ENCODE measurements at regions not wholly inside any gene's neighbourhood (a gene's known extent, or its start where the extent isn't known, plus 50 kb on each side); places are given as distances from the start of the nearest gene placed in this dataset.
"Not testable (repeated sequence)": the region's sequence is repeated elsewhere in the genome, so short reads cannot be mapped to it uniquely, and the experiment has no call there.

GRCh38 chr6:133795051-133795450 lies 93.9 kb upstream of the TCF21 start:
- DNase-seq (ENCODE audit: low read depth), result not testable (repeated sequence)

GRCh38 chr6:133796235-133796634 lies 92.7 kb upstream of the TCF21 start:
- no peak for DNase-seq (ENCODE audit: low read depth)

- DNase-seq (ENCODE audit: low read depth), result no peak
Measured at GRCh38 chr6:133799043-133799442, 89.9 kb upstream of the TCF21 start.

- no peak for DNase-seq (ENCODE audit: low read depth)
Measured at GRCh38 chr6:133802861-133803260, 86.1 kb upstream of the TCF21 start.

DNA sequence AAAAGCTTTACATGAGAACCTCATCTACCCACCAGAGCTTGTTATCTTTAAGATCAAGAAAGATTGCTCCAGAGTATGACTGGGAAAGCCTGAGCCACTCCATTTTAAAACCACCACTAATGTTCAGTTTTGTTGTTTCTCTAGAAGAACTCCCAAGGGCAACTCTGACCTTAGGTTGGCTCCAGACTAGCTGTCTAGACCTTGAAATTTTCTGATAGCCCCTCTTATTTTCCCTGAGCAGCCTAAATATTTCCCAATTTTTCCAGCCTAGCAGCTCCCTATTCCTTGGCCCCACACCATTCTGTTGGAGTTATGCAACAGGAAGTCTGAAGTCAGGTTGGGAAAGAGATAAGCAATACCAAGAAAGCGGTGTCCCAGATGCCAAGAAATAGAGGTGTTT lies 84.6 kb upstream of the TCF21 start:
- peak; percentile 84 for DNase-seq (ENCODE audit: low read depth)

DNA sequence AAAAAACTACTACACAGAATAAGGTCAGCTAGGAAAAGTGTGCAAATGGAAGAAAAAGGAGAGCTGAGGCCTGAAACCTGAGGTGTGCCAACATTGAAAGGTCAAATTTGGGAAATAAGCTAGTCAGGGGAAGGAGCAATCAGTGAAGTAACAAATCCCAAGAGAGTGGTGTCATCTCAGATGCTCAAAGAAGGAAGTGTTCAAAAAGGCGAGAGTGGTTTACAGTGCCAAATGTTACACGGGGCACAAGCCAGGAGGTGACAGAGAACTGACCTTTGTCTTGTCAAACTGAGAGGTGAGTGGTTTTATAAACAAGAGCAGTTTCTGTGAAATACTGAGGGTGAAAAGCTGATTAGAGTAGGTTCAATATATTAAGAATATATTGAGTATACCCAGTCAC lies 83.0 kb upstream of the TCF21 start:
- no peak for DNase-seq (ENCODE audit: low read depth)

- DNase-seq (ENCODE audit: low read depth), result peak; percentile 72
Measured at GRCh38 chr6:133806382-133807140, 82.4 kb upstream of the TCF21 start.

DNA sequence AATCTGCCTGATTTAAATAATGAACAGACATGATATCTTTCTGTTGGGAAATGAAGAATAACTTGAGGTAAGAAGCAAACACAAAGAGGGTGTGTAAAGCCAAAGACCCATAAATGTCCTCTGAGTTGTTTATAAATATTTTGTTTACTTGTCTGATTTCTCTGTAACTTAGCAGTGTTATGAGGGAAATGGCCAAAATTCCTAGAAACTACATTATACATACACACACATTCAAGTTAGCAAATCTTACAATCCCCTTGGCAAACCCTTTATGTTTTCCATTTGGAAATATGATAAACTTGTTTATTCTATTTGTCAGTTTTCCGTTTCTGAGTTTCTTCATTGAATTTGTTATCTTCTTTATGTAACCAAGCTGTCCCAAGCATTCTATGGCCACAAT lies 81.4 kb upstream of the TCF21 start:
- DNase-seq (ENCODE audit: low read depth), result peak; percentile 46

DNA sequence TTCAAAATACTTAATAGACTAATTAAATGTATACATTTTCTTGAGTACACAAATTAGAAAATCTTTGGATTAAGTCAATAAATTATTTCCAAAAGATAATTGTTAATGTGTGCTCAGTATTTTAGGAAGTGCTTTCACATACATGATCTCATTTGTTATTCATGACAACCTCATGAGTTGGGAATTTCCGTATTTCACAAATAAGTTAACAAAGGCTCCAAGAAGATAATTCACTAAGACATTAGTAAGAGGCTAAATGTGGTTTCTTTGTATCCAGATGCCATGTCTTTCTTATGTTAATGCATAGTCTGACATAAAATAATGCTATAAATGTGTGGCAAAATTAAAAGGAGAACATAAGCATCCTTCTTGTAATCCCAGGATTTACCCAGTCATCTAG lies 79.5 kb upstream of the TCF21 start:
- no peak for DNase-seq (ENCODE audit: low read depth)

- DNase-seq (ENCODE audit: low read depth), result no peak
Measured at GRCh38 chr6:133811557-133811956, 77.4 kb upstream of the TCF21 start.

GRCh38 chr6:133812446-133812845 lies 76.5 kb upstream of the TCF21 start:
- DNase-seq (ENCODE audit: low read depth), result not testable (repeated sequence)

GRCh38 chr6:133814238-133814637 lies 74.7 kb upstream of the TCF21 start:
- DNase-seq (ENCODE audit: low read depth), result peak; percentile 51

DNA sequence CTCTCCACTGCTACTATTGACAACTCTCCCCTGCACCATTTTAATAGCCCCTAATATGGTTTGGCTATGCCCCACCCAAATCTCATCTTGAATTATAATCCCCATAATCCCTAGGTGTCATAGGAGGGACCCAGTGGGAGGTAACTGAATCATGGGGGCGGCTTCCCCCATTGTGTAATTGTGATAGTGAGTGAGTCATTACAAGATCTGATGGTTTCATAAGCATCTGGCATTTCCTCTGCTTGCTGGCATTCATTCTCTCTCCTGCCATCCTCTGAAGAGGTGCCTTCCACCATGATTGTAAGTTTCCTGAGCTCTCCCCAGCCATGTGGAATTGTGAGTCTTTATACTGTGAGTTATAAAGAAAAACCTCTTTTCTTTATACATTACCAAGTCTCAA lies 74.1 kb upstream of the TCF21 start:
- peak; percentile 84 for DNase-seq (ENCODE audit: low read depth)

GRCh38 chr6:133815313-133815712 lies 73.6 kb upstream of the TCF21 start:
- no peak for DNase-seq (ENCODE audit: low read depth)

- DNase-seq (ENCODE audit: low read depth), result no peak
Measured at GRCh38 chr6:133816171-133816570, 72.7 kb upstream of the TCF21 start.

DNA sequence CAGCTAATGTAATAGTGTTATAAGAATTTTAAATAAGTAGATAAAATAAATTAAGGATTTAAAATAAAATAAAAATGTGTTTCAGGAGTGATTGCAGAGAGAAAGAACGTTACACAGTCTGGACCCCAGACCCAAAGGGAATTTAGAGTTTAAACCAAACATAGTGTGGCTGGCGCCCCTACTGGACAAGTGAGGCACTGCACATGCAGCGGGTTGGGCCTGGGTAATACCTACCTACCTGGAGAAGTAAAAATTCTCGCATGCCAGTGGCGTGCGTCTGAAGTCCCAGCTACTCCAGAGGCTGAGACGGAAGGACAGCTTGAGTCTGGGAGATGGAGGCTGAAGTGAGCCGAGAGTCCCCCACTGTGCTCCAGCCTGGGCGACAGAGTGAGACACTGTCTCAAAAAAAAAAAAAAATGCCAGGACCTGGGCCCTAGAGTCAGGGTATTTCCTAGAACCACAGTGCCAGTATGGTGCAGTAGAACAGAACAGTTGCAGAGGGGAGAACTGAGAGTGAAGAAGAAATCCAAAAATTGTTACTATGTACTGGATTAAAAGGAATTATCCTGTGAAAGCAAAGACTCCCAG lies 71.4 kb upstream of the TCF21 start:
- DNase-seq (ENCODE audit: low read depth), result no peak

GRCh38 chr6:133818320-133818719 lies 70.6 kb upstream of the TCF21 start:
- DNase-seq (ENCODE audit: low read depth), result no peak

DNA sequence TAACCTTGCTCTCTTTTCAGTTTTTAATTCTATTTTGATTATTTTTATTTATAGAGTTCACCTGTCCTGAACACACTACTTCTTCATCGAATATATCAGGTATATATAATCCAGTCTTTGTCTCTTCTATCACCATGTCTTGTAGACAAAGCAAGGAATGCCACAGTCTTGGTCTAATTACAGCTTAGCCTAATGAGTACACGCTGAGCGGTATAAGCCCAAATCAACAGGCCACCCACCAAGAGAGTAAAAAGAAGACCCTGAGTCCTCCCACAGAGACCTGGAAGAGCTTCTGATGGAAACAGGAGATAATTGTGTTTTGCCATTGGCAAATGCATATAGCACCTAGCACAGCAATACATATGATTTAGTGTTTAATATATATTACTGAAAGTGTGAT lies 68.7 kb upstream of the TCF21 start:
- DNase-seq (ENCODE audit: low read depth), result no peak

- DNase-seq (ENCODE audit: low read depth), result peak; percentile 22
Measured at GRCh38 chr6:133827766-133828165, 61.1 kb upstream of the TCF21 start.

GRCh38 chr6:133833949-133834359 lies 55.0 kb upstream of the TCF21 start:
- DNase-seq (ENCODE audit: low read depth), result no peak

DNA sequence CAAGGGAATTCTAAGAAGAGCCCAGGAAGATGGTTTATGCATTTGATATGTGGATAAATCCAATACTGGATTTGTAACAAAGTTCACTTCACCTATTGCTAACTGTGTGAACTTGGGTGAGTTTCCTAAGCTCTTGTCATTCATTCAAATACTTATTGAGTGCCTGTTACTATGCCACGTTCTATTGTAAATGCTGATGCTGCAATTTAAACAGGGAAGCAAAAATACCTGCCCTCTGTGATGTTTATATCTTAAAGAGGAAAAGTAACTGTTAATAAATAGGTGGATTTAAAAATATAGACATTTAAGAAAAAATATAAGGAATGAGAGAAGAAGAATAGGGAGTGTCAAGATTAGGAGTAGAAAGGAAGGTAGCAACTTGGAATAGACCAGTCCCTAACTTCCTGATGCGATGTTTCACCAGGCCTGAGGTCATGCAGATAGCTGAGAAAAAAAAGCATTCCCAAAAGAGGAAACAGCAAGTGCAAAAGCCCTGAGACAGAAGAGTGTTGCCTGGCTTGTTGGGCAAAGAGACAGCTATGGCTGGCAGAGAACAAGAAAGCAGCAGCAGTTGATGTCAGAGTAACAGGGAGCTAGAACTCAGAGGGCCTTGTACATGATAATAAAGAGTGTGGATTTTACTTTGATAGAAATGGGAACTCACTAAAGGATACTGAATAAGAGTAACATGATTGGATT lies 54.3 kb upstream of the TCF21 start:
- no peak for DNase-seq (ENCODE audit: low read depth)

DNA sequence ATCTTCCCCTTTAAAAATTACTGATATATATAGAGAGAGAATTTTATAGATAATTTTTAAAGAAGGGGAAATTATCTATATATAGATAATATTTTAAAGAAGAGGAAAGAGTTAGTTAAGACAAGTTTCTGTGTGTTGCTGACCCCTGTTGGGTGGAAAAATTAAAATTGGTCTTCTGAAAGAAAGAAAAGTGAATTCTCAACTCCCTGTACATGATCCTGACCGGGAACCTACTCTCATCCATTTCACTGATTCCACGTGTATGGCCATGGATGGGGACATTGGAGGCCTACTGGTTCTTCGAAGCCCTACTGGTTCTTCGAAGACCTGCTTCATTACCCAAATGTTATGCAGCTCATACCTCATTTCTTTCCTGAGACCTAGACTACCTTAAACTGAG lies 53.0 kb upstream of the TCF21 start:
- DNase-seq (ENCODE audit: low read depth), result no peak

- DNase-seq (ENCODE audit: low read depth), result peak; percentile 34
Measured at GRCh38 chr6:133837801-133838349, 51.0 kb upstream of the TCF21 start.

Data from amniotic epithelial cell (primary cell).